ENCODE measurements at regions not wholly inside any gene's neighbourhood (a gene's known extent, or its start where the extent isn't known, plus 50 kb on each side); places are given as distances from the start of the nearest gene placed in this dataset.

DNA sequence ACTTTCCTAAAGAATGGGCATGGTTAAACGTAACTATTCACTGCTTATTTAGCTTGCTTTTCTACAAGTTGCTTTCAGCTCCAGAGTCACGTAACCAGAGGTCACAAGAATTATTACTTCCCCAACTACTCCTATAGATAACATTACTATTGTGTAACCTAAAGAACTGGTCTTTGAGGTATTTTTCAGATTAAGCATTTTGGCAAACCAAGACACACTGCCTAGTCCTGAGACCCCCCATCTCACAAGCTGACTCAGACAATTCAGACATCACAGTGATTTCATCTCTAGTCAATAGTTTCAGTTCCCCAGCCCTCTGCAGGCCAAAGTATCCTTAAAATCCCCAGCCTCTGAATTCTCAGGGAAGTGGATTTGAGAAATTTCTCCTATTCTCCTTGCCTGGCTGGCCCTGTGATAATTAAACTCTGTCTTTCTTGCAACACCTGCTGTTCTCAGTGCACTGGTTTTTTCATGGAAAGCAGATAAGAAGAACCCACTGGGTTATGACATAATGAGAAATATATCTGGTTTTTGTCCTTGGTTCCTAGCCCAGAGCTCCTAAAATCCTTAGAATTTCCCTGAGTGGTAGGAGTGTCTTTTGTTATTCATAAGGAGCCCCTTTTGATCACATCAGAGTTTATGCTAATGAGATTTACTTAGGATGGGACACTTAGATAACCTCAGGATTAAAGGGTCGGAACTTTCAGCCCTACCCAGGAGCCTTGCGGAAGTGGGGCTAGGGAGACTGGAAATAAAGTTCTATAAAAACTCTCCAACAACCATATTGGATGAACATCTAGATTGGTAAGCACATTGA is 1310.8 kb upstream of the CHAC2 start:
- WGBS, 2 donors = 83 to 89% methylated on average over 4 of the region's 4 CpGs
- no peak for DNase-seq
- TF ChIP-seq, protein P1, sequence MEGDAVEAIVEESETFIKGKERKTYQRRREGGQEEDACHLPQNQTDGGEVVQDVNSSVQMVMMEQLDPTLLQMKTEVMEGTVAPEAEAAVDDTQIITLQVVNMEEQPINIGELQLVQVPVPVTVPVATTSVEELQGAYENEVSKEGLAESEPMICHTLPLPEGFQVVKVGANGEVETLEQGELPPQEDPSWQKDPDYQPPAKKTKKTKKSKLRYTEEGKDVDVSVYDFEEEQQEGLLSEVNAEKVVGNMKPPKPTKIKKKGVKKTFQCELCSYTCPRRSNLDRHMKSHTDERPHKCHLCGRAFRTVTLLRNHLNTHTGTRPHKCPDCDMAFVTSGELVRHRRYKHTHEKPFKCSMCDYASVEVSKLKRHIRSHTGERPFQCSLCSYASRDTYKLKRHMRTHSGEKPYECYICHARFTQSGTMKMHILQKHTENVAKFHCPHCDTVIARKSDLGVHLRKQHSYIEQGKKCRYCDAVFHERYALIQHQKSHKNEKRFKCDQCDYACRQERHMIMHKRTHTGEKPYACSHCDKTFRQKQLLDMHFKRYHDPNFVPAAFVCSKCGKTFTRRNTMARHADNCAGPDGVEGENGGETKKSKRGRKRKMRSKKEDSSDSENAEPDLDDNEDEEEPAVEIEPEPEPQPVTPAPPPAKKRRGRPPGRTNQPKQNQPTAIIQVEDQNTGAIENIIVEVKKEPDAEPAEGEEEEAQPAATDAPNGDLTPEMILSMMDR (IDR thresholded peaks at IDR 0.05) = no peak
- no peak for TF ChIP-seq POLR2AphosphoS5 (IDR thresholded peaks at IDR 0.05)

DNA sequence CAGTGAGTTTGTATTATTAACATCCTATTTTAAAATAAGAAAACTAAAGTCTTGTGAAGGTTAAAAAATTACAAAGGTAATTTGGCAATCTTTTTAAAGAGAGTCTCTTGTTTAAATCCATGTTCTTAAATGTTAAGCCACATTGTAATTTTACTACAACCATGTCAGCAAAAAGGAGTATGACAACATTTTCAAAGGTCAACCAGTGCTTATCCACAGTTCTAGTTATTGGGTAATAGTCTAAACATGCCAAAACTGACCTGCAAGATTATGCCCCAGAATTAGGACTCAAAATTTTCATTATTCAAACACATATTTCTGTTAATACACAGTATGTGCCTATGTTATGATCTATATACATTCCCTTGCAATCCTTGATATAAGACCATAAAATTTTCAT is 1312.6 kb upstream of the CHAC2 start:
- no peaks in the 10 kb centered on the region for H3K27me3 ChIP-seq
- peaks cover 0 to 4% (median 0%) of the 10 kb centered on the region in 4 donors for H3K9me3 ChIP-seq
- intact Hi-C loops (cut with DNase I) = no loop called here
- H3K36me3 ChIP-seq = no peaks in the 10 kb centered on the region
- no peak overlapping the region for H3K4me3 ChIP-seq
- no peaks in the 10 kb centered on the region for H3K4me1 ChIP-seq
- H3K27ac ChIP-seq = no peak overlapping the region
- DNase-seq = no peak
- no peak for TF ChIP-seq EP300 (IDR thresholded peaks at IDR 0.05)

More for the DNA sequence above, 1310.8 kb upstream of the CHAC2 start:
- Histone ChIP-seq H3K36me3 (no peaks in the 10 kb centered on the region), H3K9me3 (peaks cover 0 to 4% (median 0%) of the 10 kb centered on the region in 4 donors), H3K4me3 (no peak overlapping the region), H3K27ac (no peak overlapping the region), H3K27me3 (no peaks in the 10 kb centered on the region), H3K4me1 (no peaks in the 10 kb centered on the region)
- intact Hi-C loops (cut with DNase I) = no loop called here

DNA sequence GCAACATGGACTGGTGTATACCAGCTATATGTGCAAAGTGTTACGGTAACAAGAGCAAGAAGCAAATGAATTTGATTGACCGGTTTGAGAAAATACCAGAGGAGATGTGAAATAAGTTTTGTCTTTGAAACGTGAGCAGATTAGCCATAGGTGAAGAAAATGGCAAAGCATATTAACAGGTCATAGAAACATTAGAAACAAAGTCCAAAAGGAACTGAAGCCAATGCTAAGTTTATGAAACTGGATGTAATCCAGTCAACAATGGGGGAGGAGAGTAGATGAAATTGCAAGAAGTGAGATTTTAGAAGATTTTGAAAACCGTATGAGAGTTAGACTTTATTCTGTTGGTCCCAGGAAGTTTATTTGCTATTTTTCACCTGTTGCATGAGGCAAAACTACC is 1315.4 kb upstream of the CHAC2 start:
- Histone ChIP-seq H3K27ac (no peak overlapping the region), H3K4me3 (no peak overlapping the region), H3K27me3 (no peaks in the 10 kb centered on the region), H3K36me3 (no peaks in the 10 kb centered on the region), H3K4me1 (no peaks in the 10 kb centered on the region), H3K9me3 (peaks cover 0 to 4% (median 0%) of the 10 kb centered on the region in 4 donors)
- intact Hi-C loops (cut with DNase I) = no loop called here
- WGBS, 2 donors = 86 to 91% methylated on average over 4 of the region's 4 CpGs
- DNase-seq = no peak
- TF ChIP-seq POLR2AphosphoS5 (IDR thresholded peaks at IDR 0.05) = no peak
- TF ChIP-seq EP300 (IDR thresholded peaks at IDR 0.05) = no peak
- no peak for TF ChIP-seq POLR2A (IDR thresholded peaks at IDR 0.05)
- TF ChIP-seq, protein P1 (IDR thresholded peaks at IDR 0.05) = no peak

DNA sequence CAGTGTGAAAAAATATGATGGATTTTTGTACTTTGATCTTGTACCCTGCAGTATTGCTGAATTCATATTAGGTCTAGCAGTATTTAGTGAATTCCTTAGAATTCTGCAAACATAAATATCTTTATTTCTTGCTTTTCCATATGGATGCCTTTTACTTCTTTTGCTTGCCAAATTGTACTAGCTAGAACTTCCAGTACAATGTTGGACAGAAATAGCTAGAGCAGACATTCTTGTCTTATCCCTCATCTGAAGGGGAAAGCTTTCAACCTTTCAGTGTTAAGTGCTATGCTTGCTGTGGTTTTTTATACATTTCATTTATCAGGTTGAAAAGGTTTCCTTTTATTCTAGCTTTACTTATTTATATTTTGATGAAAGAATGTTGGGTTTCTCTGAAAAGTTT is 1321.9 kb upstream of the CHAC2 start:
- Histone ChIP-seq H3K27ac (no peak overlapping the region), H3K4me3 (no peak overlapping the region), H3K4me1 (no peaks in the 10 kb centered on the region), H3K27me3 (no peaks in the 10 kb centered on the region), H3K9me3 (no peaks in the 10 kb centered on the region), H3K36me3 (no peaks in the 10 kb centered on the region)
- intact Hi-C loops (cut with DNase I) = no loop called here
- TF ChIP-seq POLR2AphosphoS5 (IDR thresholded peaks at IDR 0.05) = no peak
- TF ChIP-seq, protein P1 (IDR thresholded peaks at IDR 0.05) = no peak
- TF ChIP-seq EP300 (IDR thresholded peaks at IDR 0.05) = no peak
- TF ChIP-seq POLR2A (IDR thresholded peaks at IDR 0.05) = no peak
- DNase-seq = no peak

DNA sequence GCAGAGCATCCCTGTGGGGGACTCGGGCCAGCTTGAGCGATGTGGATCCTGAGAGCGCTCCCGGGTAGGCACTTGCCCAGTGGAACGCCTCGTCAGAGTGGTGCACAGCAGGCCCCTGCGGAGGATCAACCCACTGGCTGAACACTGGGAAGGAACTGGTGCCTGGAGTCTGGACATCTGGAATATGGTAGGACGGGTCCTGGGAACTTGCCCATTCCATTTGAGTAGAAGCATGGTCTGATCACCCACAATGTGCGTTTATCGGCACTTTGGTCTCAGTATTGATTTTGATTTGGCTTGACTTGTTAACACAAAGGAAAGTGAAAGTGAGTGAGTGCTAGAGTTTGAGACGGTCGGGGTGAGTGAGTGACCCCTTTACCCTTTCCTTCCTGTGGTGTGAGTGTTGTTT is 1336.2 kb upstream of the CHAC2 start:
- H3K4me1 ChIP-seq = no peaks in the 10 kb centered on the region
- H3K27me3 ChIP-seq = no peaks in the 10 kb centered on the region
- H3K9me3 ChIP-seq = no peaks in the 10 kb centered on the region
- intact Hi-C loops (cut with DNase I) = no loop called here
- no peak overlapping the region for H3K27ac ChIP-seq
- TF ChIP-seq POLR2AphosphoS5 (IDR thresholded peaks at IDR 0.05) = no peak
- TF ChIP-seq, protein P1 (IDR thresholded peaks at IDR 0.05) = no peak
- no peak for TF ChIP-seq POLR2A (IDR thresholded peaks at IDR 0.05)
- TF ChIP-seq EP300 (IDR thresholded peaks at IDR 0.05) = no peak
- H3K36me3 ChIP-seq = no peaks in the 10 kb centered on the region
- no peak overlapping the region for H3K4me3 ChIP-seq
- WGBS, 2 donors = 91 to 94% methylated on average over 12 of the region's 12 CpGs
- no peak for DNase-seq

Measured in sigmoid colon (tissue), 6 donors.